ENCODE measurements at regions not wholly inside any gene's neighbourhood (a gene's known extent, or its start where the extent isn't known, plus 50 kb on each side); places are given as distances from the start of the nearest gene placed in this dataset.

DNA sequence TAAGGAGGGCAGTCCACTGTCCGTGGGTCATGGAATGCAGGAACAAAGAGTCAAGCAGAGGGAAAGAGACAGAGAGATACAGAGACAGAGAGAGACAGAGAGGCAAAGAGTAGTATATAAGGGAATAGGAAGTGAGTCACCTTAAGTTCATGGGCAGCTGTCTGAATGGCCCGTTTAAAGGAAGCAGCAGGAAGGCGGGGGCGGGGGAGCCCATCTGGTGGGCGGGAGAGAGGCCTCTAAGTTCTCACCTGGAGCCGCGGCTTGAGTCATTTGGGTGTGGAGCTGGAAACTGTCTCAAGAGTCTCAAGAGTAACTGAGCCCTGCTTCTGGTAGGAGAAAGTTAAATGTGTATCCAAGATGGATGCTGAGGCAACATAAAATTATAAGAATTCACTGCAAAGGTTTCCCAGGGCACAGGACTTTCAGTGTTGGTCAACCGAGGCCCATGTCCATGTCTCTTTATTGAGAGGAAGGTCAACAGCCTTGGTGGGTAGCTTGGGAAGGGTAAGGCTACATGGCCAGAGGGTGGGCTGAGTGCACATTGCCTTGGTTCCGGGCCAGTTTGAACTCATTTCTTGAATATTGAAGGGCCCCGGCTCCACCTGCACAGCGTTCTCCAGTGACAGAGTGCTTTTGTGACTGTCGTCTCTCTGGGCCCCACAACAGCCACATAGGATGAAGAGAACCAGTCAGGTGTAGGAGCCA lies 85.5 kb upstream of the CACUL1 start:
- Histone ChIP-seq H3K9ac (ENCODE audit: low read length) (no peak overlapping the region), H3K79me2 (ENCODE audit: low read length) (no peaks in the 10 kb centered on the region)

DNA sequence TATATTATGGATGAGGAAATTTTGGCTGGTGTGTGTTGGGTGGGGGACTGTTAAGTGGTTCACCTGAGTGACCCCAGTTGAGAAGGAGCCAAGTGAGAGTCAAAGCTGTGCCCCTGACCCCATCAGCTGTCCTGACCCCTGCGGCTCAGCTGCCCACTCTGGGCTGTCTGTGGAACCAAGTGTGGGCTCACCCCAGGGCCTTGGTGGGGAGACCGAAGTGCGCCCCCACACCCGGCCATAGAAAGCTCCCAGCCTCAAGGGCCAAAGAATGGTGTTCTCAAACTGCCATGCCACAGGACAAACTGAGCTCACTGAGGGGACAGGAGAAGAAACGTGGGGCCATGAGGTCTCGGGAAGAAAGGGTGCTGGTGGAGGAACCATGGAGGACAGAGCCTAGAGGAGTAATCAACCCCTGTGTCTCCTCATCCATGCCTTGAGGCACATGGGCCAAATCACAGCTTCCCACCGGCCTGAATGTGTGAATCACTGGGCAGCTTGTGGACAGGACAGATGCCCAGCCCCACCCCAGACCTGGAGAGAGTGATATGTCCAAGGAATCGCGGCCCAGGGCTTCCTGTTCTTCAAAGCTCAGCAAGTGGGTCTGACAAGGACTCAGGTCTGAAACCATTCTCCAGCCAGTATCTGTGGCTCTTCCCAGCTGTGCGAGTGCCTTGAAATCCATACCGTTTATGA lies 86.2 kb upstream of the CACUL1 start:
- Histone ChIP-seq H3K4me3 (ENCODE audit: low read length) (no peak overlapping the region), H3K27ac (ENCODE audit: low read length) (no peak overlapping the region), H3K79me2 (ENCODE audit: low read length) (no peaks in the 10 kb centered on the region), H3K9ac (ENCODE audit: low read length) (no peak overlapping the region), H3K9me3 (replicated peaks; ENCODE audit: insufficient read depth, low read length) (no peaks in the 10 kb centered on the region), H4K20me1 (ENCODE audit: insufficient read depth, low read length) (no peaks in the 10 kb centered on the region), H2AFZ (ENCODE audit: low read length) (no peak overlapping the region), H3K4me2 (ENCODE audit: low read depth, low read length) (no peak overlapping the region), H3K36me3 (replicated peaks; ENCODE audit: insufficient read depth, low read length) (no peaks in the 10 kb centered on the region), H3K9me2 (replicated peaks; ENCODE audit: insufficient read depth, low read length) (no peaks in the 10 kb centered on the region), H3F3A (ENCODE audit: insufficient read depth, low read length) (no peaks in the 10 kb centered on the region), H3K27me3 (replicated peaks; ENCODE audit: insufficient read depth, low read length) (no peaks in the 10 kb centered on the region), H3K4me1 (ENCODE audit: low read length) (no peaks in the 10 kb centered on the region)
- no peak for DNase-seq
- TF ChIP-seq, protein P1, sequence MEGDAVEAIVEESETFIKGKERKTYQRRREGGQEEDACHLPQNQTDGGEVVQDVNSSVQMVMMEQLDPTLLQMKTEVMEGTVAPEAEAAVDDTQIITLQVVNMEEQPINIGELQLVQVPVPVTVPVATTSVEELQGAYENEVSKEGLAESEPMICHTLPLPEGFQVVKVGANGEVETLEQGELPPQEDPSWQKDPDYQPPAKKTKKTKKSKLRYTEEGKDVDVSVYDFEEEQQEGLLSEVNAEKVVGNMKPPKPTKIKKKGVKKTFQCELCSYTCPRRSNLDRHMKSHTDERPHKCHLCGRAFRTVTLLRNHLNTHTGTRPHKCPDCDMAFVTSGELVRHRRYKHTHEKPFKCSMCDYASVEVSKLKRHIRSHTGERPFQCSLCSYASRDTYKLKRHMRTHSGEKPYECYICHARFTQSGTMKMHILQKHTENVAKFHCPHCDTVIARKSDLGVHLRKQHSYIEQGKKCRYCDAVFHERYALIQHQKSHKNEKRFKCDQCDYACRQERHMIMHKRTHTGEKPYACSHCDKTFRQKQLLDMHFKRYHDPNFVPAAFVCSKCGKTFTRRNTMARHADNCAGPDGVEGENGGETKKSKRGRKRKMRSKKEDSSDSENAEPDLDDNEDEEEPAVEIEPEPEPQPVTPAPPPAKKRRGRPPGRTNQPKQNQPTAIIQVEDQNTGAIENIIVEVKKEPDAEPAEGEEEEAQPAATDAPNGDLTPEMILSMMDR (IDR thresholded peaks at IDR 0.05; ENCODE audit: low read length), result no peak
- no peak for TF ChIP-seq EZH2phosphoT487 (IDR thresholded peaks at IDR 0.05; ENCODE audit: low read length)
- TF ChIP-seq EZH2 (optimal IDR thresholded peaks at IDR 0.05; ENCODE audit: low read depth, low read length), result no peak

More for the DNA sequence above, 85.5 kb upstream of the CACUL1 start:
- H3K4me2 ChIP-seq (ENCODE audit: low read depth, low read length), result no peak overlapping the region
- no peaks in the 10 kb centered on the region for H3K9me2 ChIP-seq (replicated peaks; ENCODE audit: insufficient read depth, low read length)
- H3K4me3 ChIP-seq (ENCODE audit: low read length), result no peak overlapping the region
- H3F3A ChIP-seq (ENCODE audit: insufficient read depth, low read length), result no peaks in the 10 kb centered on the region
- H2AFZ ChIP-seq (ENCODE audit: low read length), result no peak overlapping the region
- H3K9me3 ChIP-seq (replicated peaks; ENCODE audit: insufficient read depth, low read length), result no peaks in the 10 kb centered on the region
- DNase-seq, result no peak
- H3K4me1 ChIP-seq (ENCODE audit: low read length), result no peaks in the 10 kb centered on the region
- TF ChIP-seq, protein P1 (IDR thresholded peaks at IDR 0.05; ENCODE audit: low read length), result no peak
- TF ChIP-seq EZH2phosphoT487 (IDR thresholded peaks at IDR 0.05; ENCODE audit: low read length), result no peak
- TF ChIP-seq EZH2 (optimal IDR thresholded peaks at IDR 0.05; ENCODE audit: low read depth, low read length), result no peak
- H3K27ac ChIP-seq (ENCODE audit: low read length), result no peak overlapping the region
- no peaks in the 10 kb centered on the region for H3K36me3 ChIP-seq (replicated peaks; ENCODE audit: insufficient read depth, low read length)
- no peaks in the 10 kb centered on the region for H4K20me1 ChIP-seq (ENCODE audit: insufficient read depth, low read length)
- H3K27me3 ChIP-seq (replicated peaks; ENCODE audit: insufficient read depth, low read length), result no peaks in the 10 kb centered on the region

DNA sequence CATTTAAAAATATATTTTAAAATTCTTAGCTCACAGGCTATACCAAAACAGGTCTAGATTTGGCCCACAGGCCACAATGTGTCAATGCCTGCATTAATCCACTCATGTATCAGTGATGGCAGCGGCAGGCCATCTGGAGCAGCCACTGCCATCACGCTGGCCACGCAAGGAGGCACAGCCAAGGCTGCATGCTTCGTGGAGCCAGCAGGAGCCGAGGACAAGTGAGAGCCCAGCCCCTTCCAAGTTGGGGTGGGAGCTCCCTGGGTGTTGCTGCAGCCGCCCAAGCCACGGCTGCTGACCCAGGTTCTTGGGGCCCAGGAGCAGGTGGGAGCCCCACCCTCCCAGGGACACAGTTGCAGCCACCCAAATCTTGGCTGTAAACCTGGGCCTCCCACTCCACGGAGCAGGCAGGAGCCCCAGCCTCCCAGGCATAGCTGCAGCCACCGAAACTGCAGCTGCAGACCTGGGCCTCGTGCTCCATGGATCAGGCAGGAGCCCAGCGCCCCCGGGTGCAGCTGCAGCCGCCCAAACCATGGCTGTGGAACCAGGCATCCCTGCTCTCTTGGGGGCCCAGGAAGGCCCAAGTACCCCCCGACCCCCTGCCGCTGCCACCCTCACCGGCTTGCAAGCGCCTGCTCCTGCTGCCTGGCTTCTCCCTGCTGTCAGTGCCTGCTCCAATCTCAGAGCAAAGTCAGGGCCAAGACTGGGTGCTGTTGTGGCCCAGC lies 87.3 kb upstream of the CACUL1 start:
- H3K9me3 ChIP-seq (replicated peaks; ENCODE audit: insufficient read depth, low read length), result no peaks in the 10 kb centered on the region
- H3K36me3 ChIP-seq (replicated peaks; ENCODE audit: insufficient read depth, low read length), result no peaks in the 10 kb centered on the region
- H3K27ac ChIP-seq (ENCODE audit: low read length), result no peak overlapping the region
- no peaks in the 10 kb centered on the region for H3F3A ChIP-seq (ENCODE audit: insufficient read depth, low read length)
- no peak overlapping the region for H3K4me3 ChIP-seq (ENCODE audit: low read length)
- no peaks in the 10 kb centered on the region for H4K20me1 ChIP-seq (ENCODE audit: insufficient read depth, low read length)
- H3K4me1 ChIP-seq (ENCODE audit: low read length), result no peaks in the 10 kb centered on the region
- H3K27me3 ChIP-seq (replicated peaks; ENCODE audit: insufficient read depth, low read length), result no peaks in the 10 kb centered on the region
- no peak overlapping the region for H2AFZ ChIP-seq (ENCODE audit: low read length)
- no peaks in the 10 kb centered on the region for H3K79me2 ChIP-seq (ENCODE audit: low read length)
- TF ChIP-seq EZH2 (optimal IDR thresholded peaks at IDR 0.05; ENCODE audit: low read depth, low read length), result no peak
- TF ChIP-seq EZH2phosphoT487 (IDR thresholded peaks at IDR 0.05; ENCODE audit: low read length), result no peak
- TF ChIP-seq, protein P1 (IDR thresholded peaks at IDR 0.05; ENCODE audit: low read length), result no peak
- H3K9ac ChIP-seq (ENCODE audit: low read length), result no peak overlapping the region
- no peaks in the 10 kb centered on the region for H3K9me2 ChIP-seq (replicated peaks; ENCODE audit: insufficient read depth, low read length)
- H3K4me2 ChIP-seq (ENCODE audit: low read depth, low read length), result no peak overlapping the region
- DNase-seq, result no peak
